Dedifferentiated amniotic fluid mesenchymal stem cell (primary cell): ENCODE measurements at regions not wholly inside any gene's neighbourhood (a gene's known extent, or its start where the extent isn't known, plus 50 kb on each side); places are given as distances from the start of the nearest gene placed in this dataset.

Source experiments
- DNase-seq: peaks from one replicate; pipeline ENCODE4 v3.0.0-alpha.2; 2016; ENCODE audit errors: extremely low spot score

GRCh38 chr20:41881466-41882046 is 263.4 kb upstream of the CHD6 start:
- no peak for DNase-seq

- no peak for DNase-seq
These were observed 260.9 kb upstream of the CHD6 start for GRCh38 chr20:41879123-41879522.

- DNase-seq, result no peak
These were observed 259.7 kb upstream of the CHD6 start for GRCh38 chr20:41877911-41878310.

GRCh38 chr20:41874658-41875057 is 256.5 kb upstream of the CHD6 start:
- no peak for DNase-seq

- no peak for DNase-seq
These were observed 254.8 kb upstream of the CHD6 start for GRCh38 chr20:41872930-41873329.

- no peak for DNase-seq
These were observed 252.8 kb upstream of the CHD6 start for GRCh38 chr20:41870869-41871462.

- no peak for DNase-seq
These were observed 251.1 kb upstream of the CHD6 start for GRCh38 chr20:41869261-41869660.

- no peak for DNase-seq
These were observed 247.8 kb upstream of the CHD6 start for GRCh38 chr20:41865938-41866337.

- DNase-seq, result no peak
These were observed 244.3 kb upstream of the CHD6 start for GRCh38 chr20:41862476-41862875.

- no peak for DNase-seq
These were observed 243.7 kb upstream of the CHD6 start for GRCh38 chr20:41861772-41862422.

GRCh38 chr20:41854765-41855164 is 236.6 kb upstream of the CHD6 start:
- no peak for DNase-seq

GRCh38 chr20:41853806-41854205 is 235.6 kb upstream of the CHD6 start:
- DNase-seq, result no peak

GRCh38 chr20:41848180-41848579 is 230.0 kb upstream of the CHD6 start:
- DNase-seq, result no peak

- DNase-seq, result no peak
These were observed 219.6 kb upstream of the CHD6 start for GRCh38 chr20:41837669-41838224.

GRCh38 chr20:41833739-41834138 is 215.6 kb upstream of the CHD6 start:
- no peak for DNase-seq

- DNase-seq, result no peak
These were observed 212.5 kb upstream of the CHD6 start for GRCh38 chr20:41830702-41831101.

GRCh38 chr20:41819436-41819835 is 201.3 kb upstream of the CHD6 start:
- DNase-seq, result no peak

GRCh38 chr20:41818991-41819390 is 200.8 kb upstream of the CHD6 start:
- DNase-seq, result no peak

GRCh38 chr20:41818369-41818768 is 200.2 kb upstream of the CHD6 start:
- no peak for DNase-seq

GRCh38 chr20:41811456-41811855 is 193.3 kb upstream of the CHD6 start:
- no peak for DNase-seq

- DNase-seq, result no peak
These were observed 181.9 kb upstream of the CHD6 start for GRCh38 chr20:41800040-41800439.

- no peak for DNase-seq
These were observed 180.8 kb upstream of the CHD6 start for GRCh38 chr20:41798930-41799502.

GRCh38 chr20:41786158-41786557 is 168.0 kb upstream of the CHD6 start:
- no peak for DNase-seq
